ENCODE measurements at regions not wholly inside any gene's neighbourhood (a gene's known extent, or its start where the extent isn't known, plus 50 kb on each side); places are given as distances from the start of the nearest gene placed in this dataset.

DNA sequence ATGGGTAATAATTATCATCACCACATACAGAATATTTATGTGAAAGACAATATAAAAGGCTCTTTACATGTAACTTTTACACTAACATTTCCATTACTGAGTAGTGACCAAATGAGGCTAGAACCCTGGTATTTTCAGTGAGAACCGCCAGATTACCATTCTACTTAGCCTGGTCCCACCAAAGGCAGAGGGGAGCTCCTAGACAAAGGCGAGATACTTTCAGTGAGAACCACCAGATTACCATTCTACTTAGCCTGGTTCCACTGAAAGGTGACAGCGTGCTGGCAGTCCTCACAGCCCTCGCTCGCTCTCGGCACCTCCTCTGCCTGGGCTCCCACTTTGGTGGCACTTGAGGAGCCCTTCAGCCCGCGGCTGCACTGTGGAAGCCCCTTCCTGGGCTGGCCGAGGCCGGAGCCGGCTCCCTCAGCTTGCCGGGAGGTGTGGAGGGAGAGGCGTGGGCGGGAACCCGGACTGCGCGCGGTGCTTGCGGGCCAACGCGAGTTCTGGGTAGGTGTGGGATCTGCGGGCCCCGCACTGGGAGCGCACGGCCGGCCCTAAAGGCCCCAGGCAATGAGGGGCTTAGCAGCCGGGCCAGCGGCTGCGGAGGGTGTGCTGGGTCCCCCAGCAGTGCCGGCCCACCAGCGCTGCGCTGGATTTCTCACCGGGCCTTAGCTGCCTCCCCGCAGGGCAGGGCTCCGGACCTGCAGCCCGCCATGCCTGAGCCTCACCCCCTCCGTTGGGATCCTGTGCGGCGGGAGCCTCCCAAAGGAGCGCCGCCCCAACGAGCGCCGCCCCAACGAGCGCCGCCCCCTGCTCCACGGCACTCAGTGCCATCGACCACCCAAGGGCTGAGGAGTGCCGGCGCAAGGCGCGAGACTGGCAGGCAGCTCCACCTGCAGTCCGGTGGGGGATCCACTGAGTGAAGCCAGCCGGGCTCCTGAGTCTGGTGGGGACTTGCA is 1276.1 kb downstream of the PCDH7 start:
- no peak for DNase-seq

DNA sequence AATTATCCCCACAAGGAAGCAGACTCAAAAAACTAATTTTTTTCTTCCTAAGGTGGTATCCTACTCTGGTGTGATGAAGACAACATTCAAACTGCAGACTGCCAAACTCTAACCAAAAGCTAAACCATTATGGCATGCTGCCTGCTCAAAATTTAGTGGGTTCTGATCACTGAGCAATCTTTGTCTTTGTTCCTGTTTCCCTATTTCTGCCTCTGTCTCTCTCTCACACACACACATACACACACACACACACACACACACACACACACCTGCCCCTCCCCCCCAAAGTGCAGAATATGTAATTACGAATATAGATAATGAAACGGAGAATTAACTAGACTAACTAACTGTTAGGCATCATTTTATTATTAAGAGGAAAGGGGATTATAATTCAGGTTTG is 1278.6 kb downstream of the PCDH7 start:
- no peak for DNase-seq

GRCh38 chr4:31999848-32000247 is 1279.7 kb downstream of the PCDH7 start:
- no peak for DNase-seq

- DNase-seq: no peak
Measured at GRCh38 chr4:32000846-32001488, 1280.8 kb downstream of the PCDH7 start.

GRCh38 chr4:32002037-32002747 is 1282.0 kb downstream of the PCDH7 start:
- DNase-seq: no peak

DNA sequence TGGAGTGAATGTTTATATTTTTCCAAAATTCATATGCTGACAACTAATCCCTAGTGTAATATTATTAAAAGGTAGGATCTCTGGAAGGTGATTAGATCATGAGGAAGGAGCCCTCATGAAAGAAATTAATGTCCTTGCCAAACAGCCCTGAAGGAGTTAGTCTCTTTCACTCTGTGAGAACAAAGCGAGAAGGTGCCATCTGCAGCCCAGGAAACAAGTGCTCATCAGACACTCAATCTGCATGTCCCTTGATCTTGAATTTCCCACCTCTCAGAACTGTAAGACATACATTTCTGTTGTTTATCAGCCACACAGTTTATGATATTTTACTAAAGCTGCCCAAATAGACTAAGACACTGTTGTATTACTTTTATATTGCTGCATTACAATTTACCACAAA is 1283.4 kb downstream of the PCDH7 start:
- no peak for DNase-seq

DNA sequence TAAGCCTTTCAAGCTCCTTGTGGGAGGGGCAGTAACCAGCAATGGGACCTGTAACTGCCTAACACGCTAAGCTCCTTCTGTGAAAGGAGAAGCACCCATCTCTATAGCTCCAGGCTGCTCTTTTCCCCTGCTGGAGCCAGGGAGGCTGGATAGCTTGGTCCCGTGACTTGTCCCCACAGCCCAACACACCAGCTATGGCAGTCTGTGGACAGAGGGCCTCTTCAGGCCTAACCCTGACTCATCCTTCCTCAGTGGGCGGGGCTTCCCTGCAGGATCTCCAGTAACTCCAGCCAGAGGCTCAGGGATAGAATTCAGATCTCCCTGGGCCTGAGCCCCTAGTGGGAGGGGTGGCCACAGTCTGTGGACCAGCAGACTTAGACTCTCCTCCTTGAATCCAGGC is 1290.1 kb downstream of the PCDH7 start:
- DNase-seq: no peak

DNA sequence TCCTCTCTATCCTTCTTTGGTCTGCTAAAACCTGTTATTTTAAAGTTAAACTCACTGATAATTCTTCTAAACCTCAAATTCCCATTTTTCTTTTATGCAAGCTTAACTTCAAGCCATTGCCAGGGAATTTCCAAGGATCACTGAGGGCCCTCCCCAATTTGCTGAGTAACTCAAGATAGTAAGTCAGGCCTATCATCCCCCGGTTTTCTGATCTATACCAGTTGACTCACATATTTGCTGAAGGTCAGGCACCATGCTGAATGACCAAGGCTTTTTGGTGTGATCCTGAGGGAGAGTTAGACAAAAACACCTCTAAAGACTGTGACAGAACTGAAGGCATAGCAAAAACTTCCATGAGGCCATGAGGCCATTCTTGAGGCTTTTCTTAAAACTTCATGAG is 1301.9 kb downstream of the PCDH7 start:
- no peak for DNase-seq

GRCh38 chr4:32025851-32026459 is 1305.8 kb downstream of the PCDH7 start:
- no peak for DNase-seq

DNA sequence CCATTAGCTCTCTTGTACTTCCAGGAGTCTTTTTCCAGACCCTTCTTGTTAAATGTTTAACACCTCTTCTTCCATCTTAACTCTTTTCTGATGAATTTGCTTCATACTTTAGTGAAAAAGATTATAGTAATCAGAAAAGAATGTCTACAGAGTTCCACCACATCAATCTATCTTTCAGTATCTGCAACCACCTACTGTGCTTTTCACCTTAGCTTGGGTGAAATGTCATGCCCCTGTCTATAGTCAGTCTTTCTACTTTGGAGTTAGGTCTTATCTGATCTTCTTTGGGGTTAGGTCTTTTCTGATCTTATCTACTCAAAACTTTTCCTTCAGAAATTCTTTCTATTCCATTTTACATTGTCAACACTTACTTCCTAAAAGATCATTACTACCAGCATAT is 1310.2 kb downstream of the PCDH7 start:
- no peak for DNase-seq

GRCh38 chr4:32031026-32031425 is 1310.9 kb downstream of the PCDH7 start:
- DNase-seq: no peak

GRCh38 chr4:32032136-32032672 is 1312.0 kb downstream of the PCDH7 start:
- no peak for DNase-seq

DNA sequence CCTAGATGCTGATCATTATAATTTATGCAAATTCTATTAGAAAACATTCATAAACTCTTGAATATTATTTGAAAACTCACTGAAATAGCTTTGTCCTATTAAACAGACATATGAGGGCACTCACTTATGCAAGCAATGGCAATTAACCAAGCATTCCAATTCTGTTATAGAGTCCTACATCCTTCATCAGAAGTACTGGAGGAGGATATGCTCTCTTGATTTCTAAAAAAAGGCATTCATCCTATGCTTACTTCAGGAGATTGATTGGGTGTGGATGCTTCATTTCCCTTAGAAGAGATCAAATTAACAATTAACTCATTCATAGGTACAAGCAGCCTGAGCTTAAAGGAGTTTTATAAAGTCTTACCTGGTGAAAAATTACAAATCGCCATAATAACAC is 1317.2 kb downstream of the PCDH7 start:
- no peak for DNase-seq

DNA sequence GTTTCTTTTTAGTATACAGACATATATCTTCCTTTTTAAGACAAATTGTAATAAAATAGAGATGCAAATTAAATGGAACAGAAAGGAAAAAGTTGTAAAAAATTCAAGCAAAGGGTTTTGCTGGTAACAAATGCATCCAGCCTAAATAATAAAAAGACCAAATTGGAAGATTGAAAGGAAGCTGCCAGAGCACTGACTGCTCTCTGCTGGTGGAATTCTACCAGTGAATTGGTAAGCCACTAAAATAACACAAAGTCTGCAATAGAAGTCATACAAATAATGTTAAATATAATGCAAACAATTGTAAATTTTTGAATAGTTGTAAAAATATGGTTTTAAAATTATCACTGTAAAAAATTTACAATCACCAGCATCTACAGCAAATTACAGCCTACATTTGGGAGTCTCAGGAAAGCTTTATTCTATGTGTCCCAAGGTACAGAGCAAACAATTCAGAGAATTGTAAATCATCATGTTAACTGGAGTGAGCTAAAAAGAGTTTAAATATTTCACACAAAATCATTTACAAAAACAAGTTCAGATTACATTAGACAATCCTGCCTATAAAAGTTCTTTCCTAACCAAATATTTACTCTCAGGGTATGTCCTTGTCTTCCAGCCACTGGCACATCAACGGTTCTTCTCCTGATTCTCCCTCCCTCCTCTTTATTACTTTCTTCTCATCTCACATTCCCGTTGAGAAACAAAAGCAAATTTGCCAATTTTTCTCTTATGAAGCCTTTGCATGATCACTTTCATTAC is 1322.5 kb downstream of the PCDH7 start:
- no peak for DNase-seq

DNA sequence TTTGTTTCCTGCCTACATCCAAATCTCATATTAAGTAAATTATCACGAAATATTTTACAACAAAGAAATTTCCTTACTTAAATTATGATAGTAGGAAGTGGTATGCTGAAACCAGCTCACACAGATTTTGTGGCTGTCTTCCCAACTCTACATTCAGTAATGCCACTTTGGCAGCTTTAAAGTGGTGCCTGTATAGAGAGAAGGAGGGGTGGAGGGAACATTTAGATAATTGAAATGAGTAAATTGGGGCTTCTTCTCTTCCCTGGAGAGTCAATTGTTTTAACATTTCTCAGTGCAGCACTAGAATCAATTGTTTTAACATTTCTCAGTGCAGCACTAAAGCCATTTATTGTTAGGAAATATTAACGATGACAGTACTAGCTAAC is 1323.1 kb downstream of the PCDH7 start:
- no peak for DNase-seq

GRCh38 chr4:32061916-32062315 is 1341.7 kb downstream of the PCDH7 start:
- DNase-seq: no peak

- DNase-seq: no peak
Measured at GRCh38 chr4:32073542-32073941, 1353.4 kb downstream of the PCDH7 start.

- DNase-seq: no peak
Measured at GRCh38 chr4:32087211-32087610, 1367.0 kb downstream of the PCDH7 start.

DNA sequence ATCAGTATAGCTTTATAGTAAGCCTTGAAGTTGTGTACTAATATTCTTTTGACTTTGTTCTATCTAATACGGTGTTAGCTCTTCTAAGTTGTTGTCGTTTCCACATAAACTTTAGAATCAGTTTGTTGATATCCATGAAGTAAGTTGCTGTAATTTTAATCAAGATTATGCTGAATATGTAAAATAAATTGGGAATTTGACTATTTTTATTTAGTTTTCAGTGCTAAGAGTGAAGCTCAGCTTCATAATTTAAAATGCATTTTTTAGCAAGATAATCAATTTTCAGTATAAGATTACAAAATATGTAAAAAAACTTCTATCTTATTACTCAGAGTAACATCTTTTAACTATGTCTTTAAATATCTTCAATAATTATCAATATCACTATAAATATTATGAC is 1374.8 kb downstream of the PCDH7 start:
- DNase-seq: no peak

GRCh38 chr4:32102896-32103295 is 1382.7 kb downstream of the PCDH7 start:
- DNase-seq: no peak

DNA sequence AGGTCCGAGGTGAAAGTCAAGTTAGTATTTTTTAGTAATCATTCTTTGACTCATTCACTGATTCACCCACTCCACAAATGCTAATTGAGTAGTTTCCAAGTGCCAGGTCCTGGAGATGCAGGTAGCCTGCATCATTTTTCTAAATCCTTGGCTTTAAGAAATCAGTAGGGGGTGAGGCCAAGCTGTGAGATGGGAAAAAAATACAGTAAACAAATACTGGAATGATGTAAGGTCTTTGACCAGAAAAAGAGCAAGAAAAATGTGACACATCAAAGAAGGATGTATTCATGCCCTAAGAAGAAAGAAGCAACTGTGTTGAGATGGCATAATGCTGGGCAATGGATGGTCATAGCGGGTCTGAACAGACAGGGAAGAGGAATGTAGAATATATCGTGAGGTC is 1386.6 kb downstream of the PCDH7 start:
- no peak for DNase-seq

- no peak for DNase-seq
Measured at GRCh38 chr4:32112891-32113290, 1392.7 kb downstream of the PCDH7 start.

Data from NCI-H187 treated with DMSO at 0.1 percent for 48 hours (cell line).